GM12878 (cell line): ENCODE measurements at regions not wholly inside any gene's neighbourhood (a gene's known extent, or its start where the extent isn't known, plus 50 kb on each side); places are given as distances from the start of the nearest gene placed in this dataset.

Experiments used
- CTCF ChIP-seq, 3 experiments: IDR thresholded peaks in 2 of 3; conservative IDR thresholded peaks in 1 of 3; 2 replicates each; pipeline ENCODE4 v1.5.1; 2011; ENCODE audit warnings: low read depth in 3 of 3, low read length in 3 of 3, mild to moderate bottlenecking in 3 of 3, control low read depth in 2 of 3, moderate library complexity in 2 of 3, inconsistent platforms in 1 of 3, mixed read lengths in 1 of 3; ENCODE audit not compliant: control insufficient read depth in 2 of 3, insufficient read depth in 1 of 3; ENCODE audit errors: extremely low read depth in 1 of 3
- IKZF1 ChIP-seq: fragments of 450-650 bp; conservative IDR thresholded peaks from 2 replicates; pipeline ENCODE4 v1.6.1; 2017; ENCODE audit warnings: antibody characterized with exemption, mild to moderate bottlenecking
- PAX8 ChIP-seq: fragments of 450-650 bp; IDR thresholded peaks from 2 replicates; pipeline ENCODE4 v1.6.1; 2017; ENCODE audit warnings: mild to moderate bottlenecking, moderate library complexity
- RBBP5 ChIP-seq: fragments of 200-600 bp; sonication (generic); conservative IDR thresholded peaks from 2 replicates; pipeline ENCODE4 v1.6.1; 2016
- SP1 ChIP-seq: IDR thresholded peaks from one replicate; pipeline ENCODE4 v1.6.1; 2011; ENCODE audit warnings: low read depth, low read length
- YY1 ChIP-seq: IDR thresholded peaks from 2 replicates; pipeline ENCODE4 v1.6.1; 2011; ENCODE audit warnings: low read depth, mild to moderate bottlenecking, low read length
- ZNF24 ChIP-seq: fragments of 450-650 bp; IDR thresholded peaks from 2 replicates; pipeline ENCODE4 v1.6.1; 2017; ENCODE audit warnings: antibody characterized with exemption, mild to moderate bottlenecking

DNA sequence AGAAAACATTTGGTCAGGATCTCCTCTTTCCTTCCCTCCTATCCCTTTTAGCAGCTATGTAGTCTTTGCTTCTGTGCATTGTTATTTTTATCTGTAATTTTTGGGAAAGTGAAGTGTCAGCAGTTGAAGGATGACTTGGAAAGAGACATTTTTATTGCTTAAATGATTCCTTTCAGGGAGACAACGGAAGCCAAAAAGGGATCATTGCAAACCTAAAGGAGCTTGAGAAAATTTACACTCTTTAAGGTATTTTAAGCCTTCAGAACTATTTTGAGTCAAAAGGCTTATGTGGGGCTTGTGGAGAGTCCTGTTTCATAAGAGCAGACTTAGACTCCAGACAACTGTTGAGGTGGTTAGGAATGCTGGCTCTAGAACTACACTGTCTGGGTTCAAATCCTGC lies 281.6 kb downstream of the KIF4B start:
- TF ChIP-seq SP1 (no peak), YY1 (no peak), PAX8 (no peak), CTCF (IDR thresholded peaks at IDR 0.05 in 2 of 3, conservative IDR thresholded peaks at IDR 0.05 in 1 of 3; ENCODE audit: control insufficient read depth in 2 of 3, extremely low read depth in 1 of 3, insufficient read depth in 1 of 3, low read depth in 3 of 3, low read length in 3 of 3) (no peak), ZNF24 (no peak), RBBP5 (no peak), IKZF1 (no peak)
